GM12873 (cell line): ENCODE measurements at regions not wholly inside any gene's neighbourhood (a gene's known extent, or its start where the extent isn't known, plus 50 kb on each side); places are given as distances from the start of the nearest gene placed in this dataset.

Experiments used
- CTCF ChIP-seq: IDR thresholded peaks from 2 replicates; pipeline ENCODE4 v1.5.1; 2012; ENCODE audit warnings: low read depth, mild to moderate bottlenecking, moderate library complexity, low read length, control low read depth; ENCODE audit not compliant: insufficient read depth; ENCODE audit errors: missing control alignments

GRCh38 chr17:72226322-72226721 lies 105.5 kb downstream of the SOX9 start:
- no peak for TF ChIP-seq CTCF

- TF ChIP-seq CTCF: no peak
Observed at GRCh38 chr17:72233986-72234385, 113.2 kb downstream of the SOX9 start.

- no peak for TF ChIP-seq CTCF
Observed at GRCh38 chr17:72234985-72235384, 114.2 kb downstream of the SOX9 start.

GRCh38 chr17:72236980-72237633 lies 116.3 kb downstream of the SOX9 start:
- no peak for TF ChIP-seq CTCF

GRCh38 chr17:72238157-72238673 lies 117.4 kb downstream of the SOX9 start:
- no peak for TF ChIP-seq CTCF

GRCh38 chr17:72239548-72239947 lies 118.7 kb downstream of the SOX9 start:
- TF ChIP-seq CTCF: no peak

- no peak for TF ChIP-seq CTCF
Observed at GRCh38 chr17:72240333-72240732, 119.5 kb downstream of the SOX9 start.
